GM18858 (cell line): ENCODE measurements at regions not wholly inside any gene's neighbourhood (a gene's known extent, or its start where the extent isn't known, plus 50 kb on each side); places are given as distances from the start of the nearest gene placed in this dataset.
"Not testable (repeated sequence)": the region's sequence is repeated elsewhere in the genome, so short reads cannot be mapped to it uniquely, and the experiment has no call there.

Experiments used
- ATAC-seq: cut with Tn5 transposase; IDR thresholded peaks from one replicate; pipeline ENCODE4 v1.9.1; 2021; ENCODE audit not compliant: unreplicated experiment

DNA sequence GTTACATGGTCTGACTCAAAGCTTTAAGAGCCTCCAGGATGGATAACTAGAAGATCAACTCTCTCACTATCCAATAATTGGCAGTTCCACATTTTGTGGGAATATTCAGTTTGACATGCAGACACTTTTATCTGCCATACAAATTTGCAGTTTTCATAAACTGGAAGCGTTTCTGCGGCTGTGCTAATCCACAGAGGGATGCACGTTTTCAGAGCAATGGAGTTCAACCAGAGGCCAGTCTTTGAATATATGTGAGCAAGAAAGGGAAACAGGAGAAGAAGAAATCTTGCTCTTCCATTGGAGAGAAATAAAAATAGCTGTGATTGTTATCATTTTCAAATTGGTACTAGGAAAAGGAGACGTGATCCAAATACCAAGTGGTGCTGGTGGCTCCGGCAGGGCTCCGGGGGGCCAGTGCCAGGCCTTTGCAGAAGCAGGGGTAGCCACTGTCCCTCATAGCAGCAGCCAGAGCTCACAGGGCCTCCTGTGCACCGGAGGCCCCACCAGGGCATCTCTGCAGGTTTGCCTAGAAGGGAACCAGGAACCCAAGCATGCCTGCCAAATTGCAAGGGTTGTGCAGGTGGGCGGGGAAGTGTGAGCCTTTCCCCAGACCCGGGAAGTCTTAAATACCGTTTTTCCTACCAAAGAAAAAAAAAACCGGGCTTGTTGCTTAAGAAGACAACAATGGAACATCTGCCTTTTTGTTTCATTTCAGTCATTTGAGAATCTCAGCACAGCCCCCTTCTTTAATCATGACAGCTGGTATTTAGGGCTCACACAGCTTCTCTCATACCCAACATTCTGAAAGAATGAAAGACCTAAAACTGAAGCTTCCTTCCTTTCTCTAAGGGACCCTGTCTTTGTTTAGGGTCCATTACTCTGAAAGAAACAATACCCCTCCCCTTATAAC, 791.1 kb upstream of the SOX11 start:
- ATAC-seq: no peak

DNA sequence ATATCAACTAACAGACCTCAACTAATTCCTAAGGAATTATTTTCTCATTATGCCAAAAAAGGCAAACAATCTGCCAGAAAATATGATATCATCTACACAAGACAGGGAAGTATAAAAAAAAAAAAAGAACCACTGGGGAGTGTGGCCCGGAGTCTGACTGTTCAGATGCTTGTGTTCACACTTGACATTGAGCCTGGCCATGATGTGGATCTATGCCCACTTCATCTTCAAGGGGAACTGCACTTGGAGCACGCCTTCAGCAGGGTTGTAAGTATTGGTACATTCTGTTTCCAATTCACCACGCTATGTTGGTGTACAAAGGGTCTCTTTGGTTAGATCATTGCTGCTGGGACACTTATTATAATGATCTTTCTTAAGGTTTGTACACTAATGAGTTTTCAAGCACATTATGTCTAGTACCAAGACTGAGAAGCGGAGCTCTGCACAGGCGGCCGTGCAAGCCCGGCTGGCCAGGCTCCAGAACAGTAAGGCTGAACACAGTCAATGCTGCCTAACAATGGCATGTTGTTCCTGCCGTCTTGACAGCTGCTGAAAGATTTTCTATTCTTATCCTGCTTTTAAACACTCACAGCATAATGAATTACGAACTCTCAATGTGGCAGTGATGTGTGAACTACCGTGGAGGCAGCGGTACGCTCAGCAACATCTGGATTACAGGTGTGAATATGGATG, 788.4 kb upstream of the SOX11 start:
- ATAC-seq: no peak

DNA sequence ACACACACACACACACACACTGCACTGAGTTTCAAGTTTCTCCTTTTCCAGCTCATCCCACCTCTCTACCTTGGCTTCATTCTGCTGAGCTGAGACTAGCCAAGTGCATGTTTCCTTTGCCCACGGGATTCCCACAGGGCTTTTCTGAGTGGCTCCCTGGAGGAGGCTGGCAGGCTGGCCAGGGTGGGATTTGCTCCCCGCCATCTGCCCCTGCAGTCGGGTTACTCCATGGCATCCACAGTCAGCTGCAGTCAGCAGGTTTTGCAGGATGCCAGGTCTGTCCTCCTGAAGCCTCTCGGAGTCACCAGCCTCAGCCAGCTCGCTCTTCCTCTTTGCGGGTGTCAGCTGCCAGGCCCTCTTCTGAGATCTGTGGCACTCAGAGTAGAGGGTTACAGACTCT, 783.7 kb upstream of the SOX11 start:
- no peak for ATAC-seq

DNA sequence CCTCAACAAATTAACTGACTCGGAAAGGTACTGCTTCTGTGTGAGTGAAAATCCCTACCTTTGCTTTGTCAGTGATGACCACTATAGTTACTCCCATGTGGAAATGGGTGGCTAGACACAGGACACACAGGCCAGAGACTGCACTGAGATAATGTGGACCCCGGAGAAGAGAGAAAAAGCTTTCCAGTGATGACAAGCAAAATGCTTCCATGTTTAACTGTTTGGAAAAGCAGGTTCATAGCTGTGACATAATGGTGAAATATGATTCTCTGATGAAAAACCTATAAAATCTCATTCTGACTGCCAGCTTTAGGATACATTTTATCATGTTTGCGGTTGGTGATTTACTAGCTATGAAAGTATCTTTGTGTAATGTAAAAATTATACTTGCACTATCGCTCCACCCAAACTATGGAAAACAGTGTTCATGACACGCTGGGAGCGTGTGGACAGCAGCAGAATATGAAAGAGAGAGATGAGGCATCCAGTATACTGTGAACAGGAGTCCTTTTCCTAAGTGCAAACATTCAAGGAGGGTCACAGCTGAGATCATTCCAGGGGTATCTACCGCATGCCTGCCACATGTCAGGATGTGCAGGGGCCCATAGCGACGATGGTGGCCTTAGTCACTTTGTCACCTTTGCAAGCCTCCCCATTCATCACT, 782.7 kb upstream of the SOX11 start:
- no peak for ATAC-seq

- no peak for ATAC-seq
These were observed 778.1 kb upstream of the SOX11 start for GRCh38 chr2:4914036-4914435.

DNA sequence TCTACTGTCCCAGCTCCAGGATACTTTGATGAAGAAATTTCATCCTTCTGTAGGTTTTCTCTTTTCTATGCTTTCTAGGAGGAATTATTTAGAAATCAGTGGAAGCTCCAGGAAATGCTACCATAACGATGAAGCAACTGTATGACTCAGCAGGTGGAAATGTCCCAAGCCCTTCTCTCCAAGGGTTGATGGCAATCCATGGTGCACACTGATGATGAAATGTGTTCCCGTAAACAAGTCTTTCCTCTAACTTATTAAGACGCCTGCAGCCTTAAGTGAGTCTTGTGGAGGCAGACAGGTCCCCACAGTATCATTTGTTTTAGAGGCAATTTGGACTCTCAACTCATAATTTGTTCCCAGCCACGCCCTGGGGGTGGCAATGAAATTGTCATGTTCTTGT, 777.6 kb upstream of the SOX11 start:
- no peak for ATAC-seq

GRCh38 chr2:4915357-4915756, 776.8 kb upstream of the SOX11 start:
- ATAC-seq: no peak

DNA sequence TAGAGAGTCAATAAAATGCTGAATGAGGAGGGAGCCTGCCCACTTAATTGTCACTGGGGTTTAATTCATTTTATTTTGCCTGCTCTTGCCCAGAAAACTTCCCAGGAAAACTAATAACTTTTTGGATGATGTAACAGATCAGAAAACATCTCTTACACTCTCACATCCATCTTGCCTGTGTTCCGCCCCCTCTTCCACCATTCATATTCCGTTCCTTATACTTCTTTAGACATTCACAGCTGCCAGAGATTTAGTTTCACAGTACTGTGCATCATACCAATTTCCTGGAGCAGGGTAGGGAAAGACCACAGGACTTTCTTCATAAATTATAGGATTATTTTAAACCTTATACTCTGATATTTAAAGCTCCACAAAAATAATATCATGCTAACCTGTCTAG, 776.1 kb upstream of the SOX11 start:
- ATAC-seq: no peak

GRCh38 chr2:4930704-4931103, 761.5 kb upstream of the SOX11 start:
- no peak for ATAC-seq

DNA sequence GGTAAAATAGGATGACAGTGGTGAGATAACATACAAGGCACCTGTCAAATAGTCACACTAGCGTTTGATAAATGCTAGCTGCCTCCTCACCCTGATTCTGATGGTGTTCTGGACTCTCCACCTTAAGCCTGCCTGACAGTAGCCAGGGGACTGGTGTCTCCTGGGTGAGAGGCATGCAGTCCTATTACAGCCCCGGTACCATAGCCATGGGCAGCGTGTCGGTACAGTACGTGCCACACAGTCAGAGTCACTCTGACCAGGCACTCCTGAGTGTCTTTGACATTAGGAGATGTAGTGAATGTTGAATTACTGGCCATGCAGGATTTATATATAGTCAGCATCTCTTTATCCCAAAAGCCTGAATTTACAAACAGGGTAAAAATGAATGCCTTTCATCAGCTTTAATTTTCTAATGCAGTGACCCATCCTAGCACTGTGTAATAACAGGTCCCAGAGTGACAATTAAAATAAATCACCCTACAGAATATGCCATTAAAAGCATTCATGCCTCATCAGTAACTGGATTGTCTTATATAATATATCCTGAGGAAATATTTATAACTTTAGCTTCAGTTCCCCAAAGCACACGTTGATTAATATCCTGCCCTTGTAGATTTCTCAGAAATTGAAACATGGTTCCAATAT, 760.3 kb upstream of the SOX11 start:
- no peak for ATAC-seq

GRCh38 chr2:4935291-4935690, 756.9 kb upstream of the SOX11 start:
- not testable (repeated sequence) for ATAC-seq

DNA sequence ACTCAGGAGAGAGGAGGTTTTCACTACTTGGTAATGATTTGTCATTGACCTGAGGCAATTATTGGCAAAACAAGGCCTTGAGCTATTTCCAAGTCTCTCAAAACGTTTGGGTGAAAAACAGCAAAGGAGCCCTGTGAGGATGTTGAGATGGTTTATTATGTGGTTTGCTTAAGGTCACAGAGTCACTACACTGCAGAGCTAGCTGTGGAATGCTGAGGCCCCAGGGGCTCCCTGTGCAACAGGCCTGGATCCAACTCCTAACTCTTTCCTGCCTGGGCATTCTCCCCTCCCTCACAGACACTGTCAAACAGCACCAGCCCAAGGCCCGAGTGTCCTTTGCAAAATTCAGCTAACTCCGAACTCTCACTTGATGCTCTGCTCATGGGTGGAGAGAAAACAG, 754.6 kb upstream of the SOX11 start:
- ATAC-seq: no peak

- no peak for ATAC-seq
These were observed 754.0 kb upstream of the SOX11 start for GRCh38 chr2:4938206-4938605.

DNA sequence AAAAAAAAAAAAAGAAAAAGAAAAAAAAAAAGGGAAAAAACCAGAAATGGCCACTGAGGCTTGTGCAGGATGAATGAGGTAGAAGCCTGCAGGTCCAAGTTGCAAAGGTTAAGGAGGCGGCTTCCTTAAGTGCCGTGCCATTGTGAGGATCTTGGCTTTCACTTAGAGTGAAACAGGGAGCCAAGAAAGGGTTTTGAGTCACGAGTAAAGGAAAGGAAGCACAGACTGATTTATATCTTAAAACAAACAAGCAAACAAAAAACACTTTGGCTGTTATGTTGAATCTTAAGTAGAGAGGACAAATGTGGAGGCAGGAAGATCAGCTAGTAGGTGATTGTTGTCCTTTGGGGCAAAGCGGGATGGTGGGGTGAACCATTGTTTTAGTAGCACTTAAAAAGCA, 749.7 kb upstream of the SOX11 start:
- ATAC-seq: no peak

GRCh38 chr2:4947911-4948310, 744.3 kb upstream of the SOX11 start:
- no peak for ATAC-seq

- ATAC-seq: no peak
These were observed 740.8 kb upstream of the SOX11 start for GRCh38 chr2:4951368-4951767.

- ATAC-seq: no peak
These were observed 733.0 kb upstream of the SOX11 start for GRCh38 chr2:4959219-4959618.

GRCh38 chr2:4962419-4962818, 729.8 kb upstream of the SOX11 start:
- ATAC-seq: no peak

DNA sequence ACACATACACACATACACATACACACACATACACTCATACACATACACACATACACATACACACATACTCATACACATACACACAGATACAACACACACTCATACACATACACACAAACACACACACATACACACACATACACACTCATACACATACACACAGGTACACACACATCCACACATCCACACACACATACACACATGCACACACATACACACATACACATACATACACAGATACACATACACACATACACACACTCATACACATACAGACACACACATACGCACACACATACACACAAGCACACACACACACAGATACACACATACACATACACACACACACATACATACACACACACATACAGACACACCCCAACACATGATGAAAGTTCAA, 729.1 kb upstream of the SOX11 start:
- no peak for ATAC-seq

DNA sequence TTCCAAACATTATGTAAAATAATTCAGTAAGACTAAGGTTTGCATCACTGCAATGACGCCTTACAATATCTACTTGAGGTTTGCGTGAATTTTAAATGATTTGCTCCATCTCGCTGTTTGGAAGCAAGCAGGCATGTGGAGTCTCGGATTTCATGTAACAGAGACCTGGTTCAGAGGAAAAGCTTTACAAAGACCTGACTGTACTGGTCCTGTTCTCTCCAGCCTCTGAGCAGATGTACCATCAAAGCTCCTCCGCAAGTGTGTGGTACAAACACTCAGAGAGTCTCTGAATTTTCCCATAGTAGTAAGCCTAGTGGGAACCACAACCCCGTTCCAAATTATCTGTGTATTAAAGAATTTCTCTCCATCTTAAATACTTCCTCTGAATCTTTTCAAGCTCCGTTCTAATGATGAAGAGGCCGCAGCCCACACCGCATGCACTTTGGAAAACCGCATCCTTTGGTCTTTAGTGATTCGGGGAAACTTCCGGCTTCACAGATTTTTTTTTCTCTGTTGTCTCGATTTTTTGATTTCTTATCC, 728.1 kb upstream of the SOX11 start:
- no peak for ATAC-seq

DNA sequence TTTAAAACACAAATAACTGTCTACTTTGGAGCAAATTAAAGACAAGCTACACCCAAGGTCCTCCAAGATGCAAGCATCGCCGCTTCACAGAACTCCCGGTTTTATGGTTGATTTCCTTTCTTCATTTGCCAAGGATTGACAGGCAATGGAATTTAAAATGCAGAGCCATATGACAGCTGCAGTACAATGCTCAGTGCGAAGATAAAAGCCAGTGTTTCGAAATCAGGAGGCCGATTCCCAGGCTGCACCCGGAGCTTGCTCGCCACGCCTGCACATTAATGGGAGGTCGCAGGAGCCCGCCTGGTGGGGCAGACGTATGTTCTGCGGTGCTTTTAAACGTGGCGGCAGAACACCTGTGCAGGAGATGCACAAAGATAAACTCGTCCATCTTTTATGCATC, 727.6 kb upstream of the SOX11 start:
- no peak for ATAC-seq
